GM12878 (cell line): ENCODE measurements at regions not wholly inside any gene's neighbourhood (a gene's known extent, or its start where the extent isn't known, plus 50 kb on each side); places are given as distances from the start of the nearest gene placed in this dataset.

Experiments used
- ATAC-seq: fragments of 200-7000 bp; cut with Tn5 transposase; 3 replicates; pipeline ENCODE4 v1.9.1; 2020; ENCODE audit warnings: mild to moderate bottlenecking, moderate library complexity
- BruUV-seq: library from RNA; stranded (reverse); fragments of 400-500 nt; replicated peaks from 2 replicates; lab custom pipeline; 2021; lab: Mats Ljungman, UMichigan
- CTCF ChIA-PET: fragments of 300-600 bp; sonication (Branson Sonifier 250); formaldehyde crosslinking; extraction: SDS; loops from one replicate; lab custom pipeline; 2021; ENCODE audit warnings: inconsistent platforms; lab: Yijun Ruan, JAX
- POLR2A ChIA-PET: fragments of 350-600 bp; formaldehyde crosslinking; extraction: SDS; loops from one replicate; lab custom pipeline; 2021; ENCODE audit warnings: inconsistent platforms; lab: Charles Lee
- RAD21 ChIA-PET: fragments of 300-600 bp; sonication (Branson Sonifier 250); formaldehyde crosslinking; loops from one replicate; lab custom pipeline; 2023; ENCODE audit warnings: antibody characterized with exemption; ENCODE audit not compliant: unreplicated experiment; lab: Charles Lee
- SMC1A ChIA-PET: fragments of 300-600 bp; sonication (Branson Sonifier 250); formaldehyde crosslinking; loops from one replicate; lab custom pipeline; 2023; ENCODE audit not compliant: unreplicated experiment, uncharacterized antibody; lab: Charles Lee
- DNase-seq: peaks from one replicate; pipeline ENCODE4 v3.0.0-alpha.2; 2011; ENCODE audit warnings: low read depth, low spot score
- FAIRE-seq: peaks from 3 replicates; lab custom pipeline; 2011; peaks lifted over from hg19 to GRCh38; lab: Jason Lieb, UNC
- H2AFZ ChIP-seq: 2 replicates; pipeline ENCODE4 v1.6.0; 2011; ENCODE audit warnings: low read depth, low read length, control low read depth; ENCODE audit not compliant: control insufficient read depth
- H3K27ac ChIP-seq: 2 replicates; pipeline ENCODE4 v1.5.1; 2011; ENCODE audit warnings: control low read depth; ENCODE audit not compliant: control insufficient read depth, insufficient read depth
- H3K27me3 ChIP-seq, 2 experiments: replicated peaks in 1 of 2; 2 replicates each; pipeline versions ENCODE4 v1.6.0 to v1.6.1; 2011; ENCODE audit warnings: low read length in 1 of 2; ENCODE audit not compliant: control insufficient read depth in 2 of 2, insufficient read depth in 2 of 2
- H3K36me3 ChIP-seq, 2 experiments: 2 replicates each; pipeline ENCODE4 v1.5.1; 2011; ENCODE audit warnings: low read length in 1 of 2; ENCODE audit not compliant: control insufficient read depth in 2 of 2, insufficient read depth in 2 of 2
- H3K4me1 ChIP-seq: 2 replicates; pipeline ENCODE4 v1.6.1; 2011; ENCODE audit warnings: mild to moderate bottlenecking, low read length, moderate library complexity, mixed read lengths; ENCODE audit not compliant: control insufficient read depth, insufficient read depth
- H3K4me2 ChIP-seq: 2 replicates; pipeline ENCODE4 v1.6.0; 2011; ENCODE audit warnings: control low read depth; ENCODE audit not compliant: control insufficient read depth, insufficient read depth
- H3K4me3 ChIP-seq: fragments of 200-600 bp; sonication (generic); 2 replicates; pipeline ENCODE4 v1.5.1; 2016
- H3K79me2 ChIP-seq: 2 replicates; pipeline ENCODE4 v1.6.0; 2011; ENCODE audit warnings: low read length; ENCODE audit not compliant: control insufficient read depth, insufficient read depth
- H3K9ac ChIP-seq: 2 replicates; pipeline ENCODE4 v1.8.0; 2011; ENCODE audit warnings: low read length, control low read depth, mixed read lengths; ENCODE audit not compliant: control insufficient read depth, insufficient read depth
- H3K9me3 ChIP-seq: replicated peaks from 3 replicates; pipeline ENCODE4 v1.5.1; 2011; ENCODE audit warnings: mild to moderate bottlenecking, low read length; ENCODE audit not compliant: control insufficient read depth, insufficient read depth
- H4K20me1 ChIP-seq: 2 replicates; pipeline ENCODE4 v1.6.0; 2011; ENCODE audit not compliant: control insufficient read depth, insufficient read depth
- BCL3 ChIP-seq: IDR thresholded peaks from 2 replicates; pipeline ENCODE4 v1.6.1; 2011; ENCODE audit warnings: borderline replicate concordance, low read depth, mild to moderate bottlenecking, moderate library complexity, low read length; ENCODE audit not compliant: insufficient read depth, poor library complexity, severe bottlenecking
- BHLHE40 ChIP-seq, 2 experiments: fragments of 450-650 bp in 1 of 2; IDR thresholded peaks; 2 replicates each; pipeline ENCODE4 v1.6.1; 2011 to 2017; ENCODE audit warnings: low read depth in 2 of 2, borderline replicate concordance in 1 of 2, improper control_type of control experiment in 1 of 2, low read length in 1 of 2, mild to moderate bottlenecking in 1 of 2
- CREB1 ChIP-seq: IDR thresholded peaks from 2 replicates; pipeline ENCODE4 v1.6.1; 2012; ENCODE audit warnings: low read depth, mild to moderate bottlenecking, inconsistent platforms
- FOXK2 ChIP-seq: fragments of 450-650 bp; IDR thresholded peaks from 2 replicates; pipeline ENCODE4 v1.6.1; 2017; ENCODE audit warnings: mild to moderate bottlenecking, moderate library complexity
- IKZF1 ChIP-seq: fragments of 450-650 bp; conservative IDR thresholded peaks from 2 replicates; pipeline ENCODE4 v1.6.1; 2017; ENCODE audit warnings: antibody characterized with exemption, mild to moderate bottlenecking
- IRF4 ChIP-seq: IDR thresholded peaks from 2 replicates; pipeline ENCODE4 v1.6.1; 2011; ENCODE audit warnings: low read depth, low read length
- JUNB ChIP-seq: IDR thresholded peaks from 2 replicates; pipeline ENCODE4 v1.6.1; 2016; ENCODE audit warnings: antibody characterized with exemption, mild to moderate bottlenecking
- KAT2A ChIP-seq: conservative IDR thresholded peaks from 2 replicates; pipeline ENCODE4 v1.6.1; 2011; ENCODE audit warnings: low read depth, low read length; ENCODE audit not compliant: control insufficient read depth
- MEF2A ChIP-seq: IDR thresholded peaks from 2 replicates; pipeline ENCODE4 v1.6.1; 2011; ENCODE audit warnings: low read depth, mild to moderate bottlenecking, low read length, moderate library complexity; ENCODE audit not compliant: insufficient read depth
- NBN ChIP-seq: fragments of 450-650 bp; IDR thresholded peaks from 2 replicates; pipeline ENCODE4 v1.6.1; 2016
- RAD51 ChIP-seq: fragments of 450-650 bp; IDR thresholded peaks from 2 replicates; pipeline ENCODE4 v1.6.1; 2016; ENCODE audit warnings: moderate library complexity, mild to moderate bottlenecking, inconsistent platforms
- RELA ChIP-seq: fragments of 450-650 bp; IDR thresholded peaks from 2 replicates; pipeline ENCODE4 v1.8.0; 2014; ENCODE audit warnings: borderline replicate concordance; ENCODE audit not compliant: partially characterized antibody
- SP1 ChIP-seq: IDR thresholded peaks from one replicate; pipeline ENCODE4 v1.6.1; 2011; ENCODE audit warnings: low read depth, low read length
- TARDBP ChIP-seq: IDR thresholded peaks from 2 replicates; pipeline ENCODE4 v1.6.1; 2016; ENCODE audit warnings: borderline replicate concordance
- TCF12 ChIP-seq: IDR thresholded peaks from 2 replicates; pipeline ENCODE4 v1.6.1; 2011; ENCODE audit warnings: low read depth, mild to moderate bottlenecking, low read length
- USF2 ChIP-seq: IDR thresholded peaks from 2 replicates; pipeline ENCODE4 v1.6.1; 2011; ENCODE audit warnings: low read depth, low read length, improper control_type of control experiment, borderline replicate concordance
- YY1 ChIP-seq: IDR thresholded peaks from 2 replicates; pipeline ENCODE4 v1.6.1; 2011; ENCODE audit warnings: low read depth, mild to moderate bottlenecking, low read length
- ZNF217 ChIP-seq: fragments of 450-650 bp; IDR thresholded peaks from 2 replicates; pipeline ENCODE4 v1.6.1; 2017; ENCODE audit warnings: antibody characterized with exemption, mild to moderate bottlenecking
- whole genome bisulfite sequencing: methylation state at CpG from one replicate; pipeline ENCODE4 v1.1.6; 2016; ENCODE audit warnings: low lambda C conversion rate; ENCODE audit not compliant: insufficient replicate concordance, insufficient coverage; ENCODE audit errors: missing lambda C conversion rate; 5-methylcytosine and 5-hydroxymethylcytosine counted together
- in situ Hi-C: fragments of 300-500 bp; cut with MboI; formaldehyde crosslinking; loops from 9 replicates; pipeline ENCODE4 v1.14.3; 2018; ENCODE audit warnings: mixed read lengths
- intact Hi-C: fragments of 100-400 bp; cut with micrococcal nuclease; formaldehyde crosslinking; loops from one replicate; pipeline ENCODE4 v1.14.2; 2022; ENCODE audit not compliant: unreplicated experiment

GRCh38 chr2:57210855-57211254, 835.8 kb upstream of the VRK2 start:
- ChIA-PET POLR2A (no interaction called here), CTCF (no interaction called here), RAD21 (no interaction called here), SMC1A (no interaction called here)
- no peak overlapping the region for H3K4me2 ChIP-seq
- BruUV-seq = no TSS peak
- WGBS = no CpG with 5 or more reads among the region's 4 CpGs
- no peak overlapping the region for H3K27ac ChIP-seq
- H3K4me1 ChIP-seq = no peaks in the 10 kb centered on the region
- no peak overlapping the region for H3K9ac ChIP-seq
- H4K20me1 ChIP-seq = no peaks in the 10 kb centered on the region
- no peak for TF ChIP-seq SP1
- no peak for TF ChIP-seq YY1
- TF ChIP-seq BCL3 = no peak
- no peak for TF ChIP-seq RELA
- TF ChIP-seq MEF2A = no peak
- no peak for TF ChIP-seq NBN
- TF ChIP-seq TARDBP = no peak
- no peak for TF ChIP-seq FOXK2
- no peak for TF ChIP-seq TCF12
- TF ChIP-seq USF2 = no peak
- no peak for TF ChIP-seq BHLHE40 (IDR thresholded peaks at IDR 0.05; ENCODE audit: borderline replicate concordance in 1 of 2, low read depth in 2 of 2, low read length in 1 of 2)
- no peak for TF ChIP-seq IRF4
- TF ChIP-seq JUNB = no peak
- no peak for TF ChIP-seq KAT2A
- no peak for TF ChIP-seq ZNF217
- TF ChIP-seq CREB1 = no peak
- TF ChIP-seq RAD51 = no peak
- TF ChIP-seq IKZF1 = no peak
- ATAC-seq (no peak), FAIRE-seq (no peak), DNase-seq (no peak)
- no peaks in the 10 kb centered on the region for H3K9me3 ChIP-seq
- H3K27me3 ChIP-seq = no peaks in the 10 kb centered on the region
- no peak overlapping the region for H2AFZ ChIP-seq
- no peaks in the 10 kb centered on the region for H3K79me2 ChIP-seq
- H3K4me3 ChIP-seq = no peak overlapping the region
- intact Hi-C loops (no loop called here), in situ Hi-C loops (no loop called here)
- H3K36me3 ChIP-seq = no peaks in the 10 kb centered on the region
